Glomerular visceral epithelial cell (primary cell): ENCODE measurements at regions not wholly inside any gene's neighbourhood (a gene's known extent, or its start where the extent isn't known, plus 50 kb on each side); places are given as distances from the start of the nearest gene placed in this dataset.

Source experiments
- DNase-seq: peaks from one replicate; pipeline ENCODE4 v3.0.0-alpha.2; 2016; ENCODE audit errors: extremely low spot score

DNA sequence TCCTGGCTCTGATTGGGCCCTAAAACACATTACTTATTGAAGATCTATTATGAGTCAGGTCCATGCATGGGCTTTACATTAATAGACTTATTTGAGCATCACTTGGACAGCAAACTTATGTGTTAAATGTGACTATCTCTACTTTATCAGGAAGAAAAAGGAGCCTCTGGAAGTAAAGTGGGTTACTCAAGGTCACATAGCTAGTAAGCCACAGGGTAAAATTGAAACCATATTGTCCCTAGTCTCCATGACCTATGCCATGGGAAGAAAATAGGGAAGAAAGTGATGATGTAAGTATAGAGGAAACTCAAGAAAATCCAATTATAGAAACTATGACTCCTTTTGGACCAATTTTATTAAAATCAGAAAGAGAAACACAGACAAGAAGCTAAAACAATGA, 555.3 kb downstream of the NUF2 start:
- no peak for DNase-seq

DNA sequence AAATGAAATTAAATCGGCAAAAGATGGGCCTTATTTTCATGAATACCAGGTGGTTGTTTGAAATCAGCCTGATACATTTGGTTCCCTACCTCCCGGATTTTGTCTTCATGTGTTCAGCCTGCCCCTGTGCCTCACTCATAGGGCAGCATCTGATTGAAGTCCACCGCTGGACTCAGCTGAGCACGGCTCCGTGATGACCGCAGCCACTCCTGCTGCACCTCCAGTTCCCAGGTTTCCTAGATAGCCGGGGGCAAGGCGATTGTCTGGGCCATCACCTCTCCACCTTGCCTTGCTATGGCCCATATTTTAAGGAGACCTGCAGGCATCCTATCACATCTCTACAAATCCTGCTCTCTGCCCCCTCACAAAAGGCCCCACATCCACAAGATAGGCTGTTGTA, 563.8 kb downstream of the NUF2 start:
- no peak for DNase-seq

DNA sequence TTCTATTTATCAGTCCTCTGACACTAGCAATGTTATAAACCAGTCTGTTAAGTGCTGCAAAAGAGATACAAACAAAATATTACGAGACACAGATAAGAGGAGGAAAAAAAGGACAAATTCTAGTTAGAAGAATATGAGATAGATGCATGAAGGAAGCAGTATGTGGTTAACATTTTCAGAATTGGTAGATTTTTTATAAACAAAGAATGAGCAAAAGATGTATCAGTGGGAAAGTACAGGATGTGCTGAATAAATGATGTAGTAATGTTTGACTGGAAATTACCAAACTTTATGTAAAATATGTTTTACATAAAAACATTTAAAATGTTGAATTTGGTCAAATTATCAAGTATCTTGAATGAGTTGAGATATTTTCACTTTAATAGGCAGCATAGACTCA, 574.2 kb downstream of the NUF2 start:
- DNase-seq: no peak

DNA sequence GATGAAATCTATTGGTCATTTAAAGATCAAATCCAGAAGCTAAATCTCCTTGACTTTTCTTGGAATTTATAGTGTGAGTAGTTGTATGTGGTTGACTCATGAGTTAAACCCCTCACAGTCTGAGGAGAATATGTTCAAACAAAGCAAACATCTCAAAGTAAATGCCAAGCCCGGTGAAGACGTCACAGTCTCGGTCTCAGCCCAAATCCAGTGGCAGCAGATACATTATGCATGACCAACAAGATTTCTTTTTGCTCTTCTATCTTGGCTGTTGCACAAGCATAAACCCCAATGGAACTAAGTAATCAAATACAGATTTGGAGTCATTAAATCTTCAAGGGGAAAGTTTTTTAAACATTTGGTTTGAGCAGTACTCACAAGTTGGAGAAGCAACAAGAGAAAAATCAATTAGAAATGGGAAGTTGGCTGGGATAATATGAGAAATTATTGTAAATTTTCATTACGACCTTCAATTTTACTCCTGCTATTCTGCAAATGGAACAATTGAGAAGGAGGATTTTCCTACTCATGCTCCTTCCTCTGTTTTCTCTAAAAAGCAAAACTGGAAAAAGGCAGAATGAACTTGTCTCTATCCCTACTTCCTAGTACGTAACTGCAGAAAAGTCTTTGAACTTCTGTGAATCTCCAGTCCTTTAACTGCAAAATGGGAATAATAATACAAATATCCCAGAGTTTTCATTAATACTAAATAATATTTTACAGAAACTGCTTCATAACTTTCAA, 575.8 kb downstream of the NUF2 start:
- no peak for DNase-seq

DNA sequence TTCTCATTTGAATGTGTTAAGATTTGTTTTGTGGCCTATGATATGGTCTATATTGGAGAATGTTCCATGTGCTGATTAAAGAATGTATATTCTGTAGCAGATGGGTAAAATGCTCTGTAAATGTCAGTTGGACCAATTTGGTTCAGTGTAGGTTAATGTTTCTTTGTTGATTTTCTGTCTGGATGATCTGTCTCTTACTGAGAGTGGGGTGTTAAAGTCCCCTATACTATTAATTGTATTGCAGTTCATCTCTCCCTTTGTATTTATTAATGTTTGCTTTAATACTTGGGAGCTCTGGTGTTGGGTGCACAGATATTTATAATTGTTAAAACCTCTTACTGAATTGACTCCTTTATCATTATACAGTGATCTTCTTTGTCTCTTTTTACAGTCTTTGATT, 584.5 kb downstream of the NUF2 start:
- DNase-seq: no peak

DNA sequence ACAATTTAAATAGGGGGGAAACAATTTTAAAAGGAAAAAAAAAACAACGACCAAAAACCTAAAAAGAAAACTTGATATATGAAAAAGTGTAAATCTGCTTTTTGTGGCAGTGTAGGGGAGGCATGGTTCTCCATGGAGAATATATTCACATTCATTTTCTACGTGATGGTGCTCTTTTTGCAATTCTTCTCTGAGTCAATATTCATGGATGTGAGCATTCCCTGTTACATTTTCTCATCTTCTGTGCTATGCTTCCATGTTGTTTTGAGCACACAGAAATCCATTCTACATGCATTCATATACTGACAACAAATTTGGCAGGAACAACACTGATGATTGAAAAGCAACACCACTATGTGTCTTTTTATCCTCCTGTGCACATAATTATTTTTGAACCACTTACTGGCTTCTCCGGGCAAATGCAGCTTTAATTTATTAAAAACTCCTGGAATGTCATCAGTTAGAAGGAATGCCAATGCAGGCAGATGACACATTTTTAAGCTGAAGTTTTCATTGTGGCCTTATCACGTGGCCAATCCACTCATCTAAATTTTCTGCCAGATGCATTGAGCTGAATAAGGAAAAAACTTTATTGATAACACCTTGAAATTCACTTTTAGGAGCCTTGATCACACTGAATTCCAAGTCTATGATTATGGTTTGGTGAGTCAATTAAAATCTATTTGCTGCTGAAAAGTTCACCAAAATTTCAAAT, 590.6 kb downstream of the NUF2 start:
- no peak for DNase-seq

DNA sequence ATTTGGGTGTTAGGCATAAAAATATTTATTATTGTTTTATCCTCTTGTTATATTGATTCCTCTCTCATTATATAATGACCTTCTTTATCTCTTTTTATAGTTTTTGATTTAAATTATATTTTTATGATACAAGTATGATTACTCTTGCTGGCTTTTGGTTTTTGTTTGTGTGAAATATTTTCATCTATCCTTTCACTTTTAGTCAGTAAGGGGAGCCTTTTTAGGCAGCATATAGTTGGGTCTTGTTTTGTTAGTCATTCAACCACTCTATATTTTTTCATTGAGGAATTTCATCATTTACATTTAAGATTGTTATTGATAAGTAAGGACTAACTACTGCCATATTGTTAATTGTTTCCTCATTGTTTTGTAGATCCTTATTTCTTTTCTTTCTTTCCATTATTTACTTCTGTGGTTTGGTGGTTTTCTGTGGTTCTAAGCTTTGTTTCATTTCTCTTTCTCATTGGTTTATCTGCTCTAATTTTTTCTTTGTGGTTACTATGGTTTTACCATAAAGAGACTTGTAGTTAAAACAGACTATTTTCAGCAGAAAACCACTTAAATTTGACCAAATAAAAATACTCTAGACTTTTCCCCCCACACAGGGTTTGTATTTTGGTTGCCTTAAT, 593.1 kb downstream of the NUF2 start:
- DNase-seq: no peak

DNA sequence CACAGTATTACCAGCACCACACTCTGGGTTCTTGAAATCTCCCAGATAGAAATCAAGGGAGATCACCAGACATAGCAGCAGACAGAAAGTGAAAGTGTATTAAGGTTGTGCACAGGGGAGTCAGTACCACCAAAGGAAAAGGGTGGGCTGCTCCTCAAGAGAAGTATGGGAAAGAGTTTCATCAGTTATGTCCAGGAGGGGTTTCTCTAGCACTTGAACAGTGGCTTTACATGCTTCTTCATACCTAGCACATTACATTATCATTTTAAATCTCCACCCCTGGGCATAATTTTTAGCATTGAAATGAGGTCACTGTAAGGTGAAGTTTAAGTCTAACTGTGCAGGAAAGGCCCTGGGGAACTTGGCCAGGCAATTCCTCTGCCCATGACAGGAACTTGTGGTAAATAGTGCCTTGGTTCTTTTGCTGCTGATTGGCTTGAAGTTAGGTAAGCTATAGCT, 601.0 kb downstream of the NUF2 start:
- no peak for DNase-seq

DNA sequence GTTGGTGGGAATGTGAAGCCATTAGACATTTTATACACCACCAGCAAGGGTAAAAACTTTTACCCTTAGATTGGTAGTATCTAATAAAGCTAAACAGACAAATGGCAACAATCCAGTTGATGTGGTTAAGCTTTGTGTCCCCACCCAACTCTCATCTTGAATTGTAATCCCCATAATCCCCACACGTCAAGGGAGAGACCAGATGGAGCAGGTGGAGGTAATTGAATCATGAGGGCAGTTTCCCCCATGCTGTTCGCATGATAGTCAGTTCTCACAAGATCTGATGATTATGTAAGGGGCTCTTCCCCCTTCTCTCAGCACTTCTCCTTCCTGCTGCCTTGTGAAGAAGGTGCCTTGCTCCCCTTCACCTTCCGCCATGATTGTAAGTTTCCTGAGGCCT, 602.3 kb downstream of the NUF2 start:
- no peak for DNase-seq

DNA sequence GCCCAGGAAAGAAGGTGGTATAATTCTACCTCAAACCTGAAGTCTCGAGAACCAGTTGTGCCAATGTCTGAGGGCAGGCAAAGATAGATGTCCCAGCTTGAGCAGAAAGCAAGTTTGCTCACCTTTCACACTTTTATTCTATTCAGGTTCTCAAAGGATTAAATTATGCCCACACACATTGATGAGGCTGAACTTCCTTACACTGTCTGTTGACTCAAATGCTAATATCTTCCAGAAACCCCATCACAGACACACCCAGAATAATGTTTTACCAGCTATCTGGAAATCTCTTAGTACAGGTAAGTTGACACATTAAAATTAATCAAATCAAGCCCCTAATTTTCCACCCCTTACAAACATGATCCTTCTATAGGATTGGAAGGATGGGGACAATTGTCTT, 605.7 kb downstream of the NUF2 start:
- no peak for DNase-seq

DNA sequence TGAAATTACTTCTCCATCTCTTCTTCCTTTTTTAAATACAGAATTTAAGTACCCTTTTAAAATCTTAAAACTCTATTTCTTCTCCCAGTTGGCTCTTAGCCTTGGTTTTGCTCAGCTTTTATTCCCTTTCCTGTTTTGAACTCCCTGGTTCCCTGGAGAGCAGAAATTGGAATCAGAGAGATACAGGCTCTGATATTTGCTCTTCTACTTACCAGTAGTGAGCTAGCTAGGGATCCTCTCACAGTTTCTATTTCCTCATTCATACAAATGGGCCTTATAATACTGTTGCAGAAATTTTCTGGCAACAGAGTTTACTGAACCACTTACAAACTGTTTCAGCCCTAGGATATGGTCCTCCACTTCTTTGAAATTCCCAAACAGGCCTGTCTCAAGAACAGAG, 606.3 kb downstream of the NUF2 start:
- DNase-seq: no peak

DNA sequence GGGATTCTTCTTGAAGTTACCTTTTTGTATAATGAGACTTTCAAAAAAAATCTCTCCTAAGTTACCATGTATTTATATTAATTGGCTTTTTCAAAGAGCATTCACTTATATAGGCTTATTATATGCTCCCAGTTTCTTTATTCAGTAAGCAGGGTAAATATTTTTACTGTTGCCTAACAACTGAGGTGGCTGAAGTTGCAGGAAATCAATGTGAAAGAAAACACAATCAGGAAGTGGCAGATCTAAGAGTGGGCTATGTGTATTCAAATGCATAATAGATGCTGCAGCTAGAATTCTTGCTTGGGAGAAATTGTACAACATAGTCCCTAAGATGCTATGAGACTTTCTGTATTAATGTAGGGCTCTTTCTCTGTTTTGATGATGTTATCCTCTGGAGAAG, 606.9 kb downstream of the NUF2 start:
- no peak for DNase-seq

DNA sequence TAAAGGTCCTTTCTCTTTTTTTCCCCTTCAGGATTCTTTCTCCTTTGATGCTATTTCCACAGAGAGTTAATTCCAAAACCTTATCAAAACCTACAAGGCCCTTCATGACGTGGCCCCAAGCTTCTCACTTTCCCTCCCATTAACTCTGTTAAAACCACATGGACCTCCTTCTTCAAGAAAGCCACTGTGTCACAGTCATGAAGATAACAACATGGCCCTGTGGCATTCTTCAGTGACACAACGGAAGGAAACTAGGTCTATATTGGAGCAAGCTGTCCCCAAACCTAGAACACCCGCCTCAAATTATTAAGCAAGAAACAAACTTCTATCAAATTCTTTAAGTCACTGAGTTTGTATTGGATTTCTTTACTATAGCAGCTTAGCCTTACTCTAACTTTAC, 611.1 kb downstream of the NUF2 start:
- no peak for DNase-seq

DNA sequence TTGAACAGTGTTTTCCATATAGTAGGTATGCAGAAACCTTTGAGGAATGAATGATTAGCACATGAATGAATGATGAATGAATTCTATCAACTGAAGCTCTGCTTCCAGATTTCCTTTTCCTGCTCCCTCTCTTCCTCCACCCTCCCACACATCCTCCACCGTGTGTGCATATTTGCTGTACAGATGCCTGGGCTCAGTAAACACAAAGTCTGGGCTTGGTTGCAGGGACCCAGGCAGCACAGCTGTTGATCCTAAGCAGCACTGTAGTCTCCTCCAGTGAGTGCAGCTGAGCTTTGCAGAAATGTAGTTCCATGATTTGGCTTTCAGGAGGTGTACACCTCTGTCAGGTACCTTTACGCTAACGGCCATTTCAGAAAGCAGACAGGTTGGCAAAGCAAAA, 611.7 kb downstream of the NUF2 start:
- no peak for DNase-seq

DNA sequence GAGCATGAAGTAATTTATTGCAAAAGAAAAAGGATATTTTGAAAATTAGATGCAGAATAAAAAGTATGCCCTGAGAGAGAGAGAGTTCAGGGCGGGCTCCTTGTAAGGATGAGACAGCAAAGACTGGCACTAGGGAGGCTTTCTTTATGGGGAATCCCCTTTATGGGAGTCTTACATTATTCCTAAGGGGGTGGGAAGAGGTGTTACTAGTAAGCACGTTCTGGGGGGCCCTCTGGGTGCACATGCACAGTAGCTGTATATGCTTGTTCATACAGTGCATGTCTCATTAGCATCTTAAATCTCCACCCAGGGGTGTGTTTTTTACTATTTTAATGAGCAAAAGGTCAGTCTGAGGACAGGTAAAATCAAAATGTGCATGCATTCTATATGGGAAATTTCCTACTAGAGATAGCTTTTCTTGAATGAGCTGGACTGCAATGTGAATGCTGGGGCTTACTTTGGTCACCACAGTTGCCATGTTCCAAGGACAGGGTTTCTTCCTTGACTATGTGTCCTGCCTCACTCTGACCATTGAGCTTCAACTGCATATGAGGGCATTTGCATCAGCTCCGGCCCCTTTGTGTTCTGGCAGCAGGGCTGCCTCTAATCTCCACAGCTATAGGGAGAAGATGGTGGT, 614.1 kb downstream of the NUF2 start:
- no peak for DNase-seq

DNA sequence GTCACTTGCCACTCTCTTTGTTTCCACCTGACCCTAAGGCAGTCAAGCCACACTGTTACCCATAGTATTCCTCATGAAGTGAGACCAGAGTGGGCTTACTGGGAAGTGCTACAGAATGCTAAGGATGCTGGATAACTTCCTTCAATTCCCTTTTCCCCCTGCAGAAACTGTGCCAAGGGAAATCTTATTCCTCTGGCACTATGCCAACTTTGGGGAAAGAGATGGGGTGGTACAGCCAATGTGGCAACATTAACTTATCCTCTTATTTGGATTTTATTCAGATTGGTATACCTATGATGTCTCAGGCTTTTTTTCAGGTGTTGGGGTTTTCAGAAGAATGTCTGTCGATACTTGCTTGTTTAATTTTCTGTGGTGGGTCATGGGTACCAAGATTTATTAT, 599.4 kb upstream of the PBX1 start:
- DNase-seq: no peak

DNA sequence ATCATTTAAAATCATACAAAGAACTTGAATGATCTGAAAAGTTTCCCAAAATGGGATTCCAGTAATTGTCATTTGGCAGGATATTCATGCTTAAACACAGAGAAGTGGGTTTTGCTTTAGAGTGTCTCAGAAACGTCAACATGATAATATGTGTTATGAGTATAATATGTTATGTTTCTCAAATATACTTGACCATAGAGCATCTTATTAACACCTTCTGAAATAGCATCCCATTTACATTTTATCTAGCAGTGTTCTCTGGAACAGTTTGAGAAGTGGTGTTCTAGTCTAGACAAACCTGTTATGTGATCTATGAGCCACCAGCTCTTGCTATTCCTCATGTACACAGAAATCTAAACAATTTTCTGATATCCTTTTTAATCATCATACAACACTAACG, 588.8 kb upstream of the PBX1 start:
- no peak for DNase-seq

DNA sequence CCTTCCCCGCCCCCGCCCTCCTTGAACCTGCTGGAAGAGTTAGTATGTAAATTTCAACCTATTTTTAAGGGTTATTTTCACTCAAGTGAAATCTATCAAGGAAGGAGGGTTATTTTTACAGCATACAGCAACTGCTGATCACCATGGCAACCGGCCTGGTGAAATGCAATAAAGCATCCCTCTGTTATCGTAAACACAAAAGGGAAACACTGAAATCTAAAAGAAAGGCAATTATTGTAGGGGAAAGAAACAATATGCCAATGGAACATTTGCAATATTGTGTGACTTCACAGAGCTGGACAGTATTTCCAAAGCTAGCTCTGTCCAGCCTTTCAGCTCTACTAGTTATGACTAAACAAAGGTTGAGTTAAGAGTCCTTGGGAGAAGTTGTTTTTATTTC, 588.3 kb upstream of the PBX1 start:
- no peak for DNase-seq

DNA sequence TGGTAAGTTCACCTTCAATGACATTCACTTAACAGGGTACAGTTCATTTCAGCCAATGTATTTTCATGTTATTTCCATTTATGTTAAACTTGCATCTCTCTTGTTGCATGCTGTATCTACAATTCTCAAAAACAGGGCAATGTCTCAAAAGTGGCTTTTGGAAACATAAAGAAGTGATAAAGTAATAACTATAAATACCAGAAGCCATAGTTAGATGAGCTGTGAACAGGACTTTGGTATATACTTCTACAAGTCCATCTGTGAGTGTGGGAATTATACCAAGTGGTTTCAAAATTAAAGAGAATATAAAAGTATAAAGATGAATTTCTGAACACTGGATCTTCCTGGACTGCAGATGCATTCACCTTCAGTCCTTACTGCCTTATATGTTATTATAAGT, 585.4 kb upstream of the PBX1 start:
- no peak for DNase-seq

DNA sequence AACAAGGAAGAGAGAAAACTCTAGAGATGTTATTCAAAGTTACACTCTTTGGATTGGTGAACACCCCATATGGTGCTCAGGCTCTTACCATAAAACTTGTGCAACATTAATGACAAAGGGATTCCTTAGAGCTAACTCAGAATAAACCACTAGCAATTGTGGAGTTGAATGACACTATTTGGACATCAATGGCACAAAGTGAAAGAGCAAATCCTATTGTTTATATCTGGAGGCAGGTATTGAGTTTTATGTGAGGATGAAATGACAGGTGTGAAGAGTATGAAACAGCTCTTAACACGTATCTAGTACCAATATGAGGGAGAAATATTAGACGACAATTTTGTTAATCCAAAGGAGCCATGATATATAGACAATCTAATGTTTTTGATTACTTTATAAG, 584.9 kb upstream of the PBX1 start:
- DNase-seq: no peak

DNA sequence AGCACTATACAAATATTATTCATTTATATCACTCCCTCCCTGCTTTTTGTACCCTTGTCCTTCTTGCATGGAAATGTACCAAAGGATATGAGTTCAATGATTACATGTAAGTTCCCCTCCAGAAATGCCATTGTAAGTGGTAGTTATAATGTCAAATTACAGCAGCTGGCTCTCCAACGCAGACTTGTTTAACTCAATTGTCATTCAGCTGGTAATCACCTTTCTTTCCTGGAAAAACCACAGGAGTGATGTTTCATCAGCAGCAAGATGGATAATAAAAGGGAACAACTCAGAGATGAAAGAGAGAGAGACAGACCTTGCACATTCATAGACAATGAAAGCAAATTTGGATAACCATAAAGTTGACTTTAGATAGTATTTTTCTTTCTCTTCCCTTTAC, 578.6 kb upstream of the PBX1 start:
- DNase-seq: no peak

DNA sequence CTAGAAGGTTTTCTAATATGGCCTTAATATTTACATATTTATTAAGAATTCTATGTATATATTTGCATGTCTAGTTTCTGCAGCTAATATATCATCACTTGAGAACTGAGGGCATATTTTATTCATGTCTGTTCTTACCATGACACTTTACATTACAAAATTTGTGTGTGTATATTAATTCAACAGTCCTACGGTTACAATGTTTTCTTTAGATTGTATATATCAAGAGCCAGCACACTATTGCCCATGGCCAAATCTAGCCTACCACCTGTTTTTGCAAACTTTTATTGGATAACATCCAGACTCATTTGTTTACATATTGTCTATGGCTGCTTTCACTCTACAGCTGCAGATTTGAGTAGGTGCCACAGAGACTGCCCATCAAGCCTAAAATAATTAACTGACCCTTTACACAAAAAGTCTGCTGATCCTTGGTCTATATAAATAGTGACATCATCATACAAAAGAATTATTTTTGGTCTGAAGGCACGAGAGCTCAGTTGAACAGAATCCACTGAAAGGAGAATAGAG, 577.4 kb upstream of the PBX1 start:
- DNase-seq: no peak
